ENCODE measurements at regions not wholly inside any gene's neighbourhood (a gene's known extent, or its start where the extent isn't known, plus 50 kb on each side); places are given as distances from the start of the nearest gene placed in this dataset.

DNA sequence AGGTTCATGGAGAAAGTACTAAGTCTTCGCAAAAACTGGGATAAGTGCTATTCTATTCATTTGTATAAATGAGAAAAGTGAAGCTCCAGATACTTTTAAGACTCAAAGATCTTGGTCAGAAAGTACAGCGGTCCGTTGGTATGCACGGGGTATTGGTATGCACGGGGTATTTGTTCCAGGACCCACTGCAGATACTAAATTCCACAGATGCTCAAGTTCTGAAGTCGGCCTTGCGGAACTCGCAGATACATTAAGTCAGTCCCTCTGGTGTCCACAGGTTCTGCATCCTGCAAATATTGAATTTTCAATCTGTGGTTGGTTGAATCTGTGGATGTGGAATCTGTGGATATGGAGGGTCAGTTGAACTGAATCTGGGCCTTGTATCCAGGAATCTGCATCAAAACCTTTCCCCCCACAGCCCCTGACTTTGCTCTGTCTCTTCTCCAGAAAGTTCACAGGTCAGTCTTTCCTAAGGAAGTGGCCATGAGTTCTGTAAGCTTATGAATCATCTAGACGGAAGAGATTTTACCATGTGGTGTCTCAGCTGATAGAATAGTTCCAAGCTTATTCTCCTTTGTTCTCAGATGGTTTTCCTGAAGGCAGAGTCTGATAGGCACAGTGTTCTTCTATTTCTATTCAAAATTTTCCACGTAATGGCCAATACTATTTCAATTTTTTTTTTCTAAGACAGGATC lies 274.7 kb downstream of the NEDD1 start:
- DNase-seq = no peak

GRCh38 chr12:97182769-97183168 lies 275.7 kb downstream of the NEDD1 start:
- DNase-seq = no peak

DNA sequence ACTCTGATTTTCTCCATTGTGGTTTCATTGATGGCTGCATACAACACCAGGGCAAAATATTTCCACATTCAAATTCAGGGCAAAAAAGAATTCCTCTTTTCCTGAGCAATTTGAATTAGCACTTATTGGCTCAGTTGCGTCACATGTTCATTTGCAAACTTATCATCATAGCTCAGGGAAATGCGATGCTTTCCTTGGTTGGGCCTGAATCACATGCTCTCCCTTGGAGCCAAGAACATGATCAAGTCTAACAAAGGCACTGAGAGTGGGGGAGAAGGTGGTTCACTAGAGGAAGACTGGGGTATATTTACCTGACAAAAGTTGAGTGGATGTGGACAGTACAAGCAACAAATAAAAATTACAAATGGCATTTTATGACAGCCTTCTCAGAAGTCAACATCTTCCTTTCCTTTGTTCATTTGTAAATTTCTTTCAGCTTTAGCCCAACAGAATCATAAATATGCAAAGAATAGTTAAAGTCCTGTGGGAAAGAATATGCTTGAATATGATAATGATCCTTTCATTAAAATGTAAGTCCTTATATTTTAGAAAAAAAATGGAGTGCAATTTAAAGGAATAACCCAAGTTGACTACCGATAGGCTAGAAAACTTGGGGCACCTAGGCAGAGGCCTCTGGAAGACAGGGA lies 277.2 kb downstream of the NEDD1 start:
- DNase-seq = no peak

- DNase-seq = no peak
These were observed 277.0 kb upstream of the RMST start for GRCh38 chr12:97185567-97185966.

- no peak for DNase-seq
These were observed 268.1 kb upstream of the RMST start for GRCh38 chr12:97194546-97194945.

GRCh38 chr12:97200181-97200580 lies 262.4 kb upstream of the RMST start:
- no peak for DNase-seq

- no peak for DNase-seq
These were observed 259.2 kb upstream of the RMST start for GRCh38 chr12:97203408-97203807.

DNA sequence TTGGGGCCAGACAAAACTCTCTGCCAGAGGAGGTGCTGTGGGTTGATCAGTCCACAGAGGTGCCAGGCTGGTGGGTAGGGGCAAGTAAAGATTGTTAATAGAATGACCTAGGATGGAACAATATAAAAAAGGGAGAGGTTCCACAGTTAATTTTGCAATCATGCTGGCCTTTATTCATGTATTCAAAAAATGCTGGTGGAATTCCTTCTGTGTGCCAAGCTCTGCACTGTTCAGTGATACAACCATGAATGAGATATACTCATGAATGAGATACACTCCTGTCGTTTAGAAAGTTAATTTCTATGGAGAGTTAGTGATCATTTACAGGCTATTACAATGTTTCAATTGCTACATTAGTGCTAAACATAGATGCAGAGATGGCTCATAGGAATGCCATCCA lies 252.6 kb upstream of the RMST start:
- no peak for DNase-seq

DNA sequence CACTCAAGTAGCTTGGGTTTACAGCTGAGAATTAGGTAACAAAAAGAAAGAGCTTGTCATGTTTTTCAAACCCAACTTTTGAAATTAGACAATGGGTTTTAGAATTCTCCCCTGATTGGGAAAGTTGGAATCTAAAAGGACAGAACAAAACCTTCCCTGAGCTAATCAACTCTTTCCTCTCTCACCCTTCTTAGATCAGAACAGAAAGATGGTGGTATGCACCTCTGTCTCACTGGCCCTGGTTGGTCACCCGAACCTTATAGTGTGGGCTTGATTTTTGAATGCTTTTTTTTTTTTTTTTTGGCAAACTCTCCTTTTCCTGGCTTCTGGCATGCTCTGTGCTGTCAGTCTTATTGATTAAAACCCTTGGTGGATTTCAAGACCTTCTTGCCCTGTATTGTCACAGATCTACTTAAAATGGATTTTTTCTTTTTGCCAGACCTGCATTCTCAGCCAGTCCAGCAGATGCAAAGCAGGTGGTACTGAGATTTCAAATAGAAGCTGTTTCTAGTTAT lies 251.1 kb upstream of the RMST start:
- no peak for DNase-seq

DNA sequence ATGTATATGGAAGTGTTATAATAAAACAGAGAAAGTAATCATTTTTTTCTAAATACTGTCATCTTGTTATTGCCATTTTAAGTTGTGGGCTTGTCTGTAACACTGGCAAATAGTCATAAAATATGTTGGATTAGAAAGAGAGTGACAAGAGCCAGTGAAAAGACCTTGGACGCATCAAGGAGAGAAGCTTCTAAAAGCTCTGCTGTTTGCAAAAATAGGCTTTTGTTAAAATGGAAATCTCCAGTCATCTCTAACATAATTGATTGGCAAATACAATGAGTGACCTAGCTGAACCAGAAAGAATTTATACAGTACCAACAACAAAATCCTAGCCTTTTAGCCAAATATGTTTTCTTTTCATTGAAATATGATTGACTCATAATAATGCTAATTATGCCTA lies 245.8 kb upstream of the RMST start:
- no peak for DNase-seq

- DNase-seq = no peak
These were observed 240.2 kb upstream of the RMST start for GRCh38 chr12:97222391-97222790.

GRCh38 chr12:97223419-97223818 lies 239.2 kb upstream of the RMST start:
- no peak for DNase-seq

DNA sequence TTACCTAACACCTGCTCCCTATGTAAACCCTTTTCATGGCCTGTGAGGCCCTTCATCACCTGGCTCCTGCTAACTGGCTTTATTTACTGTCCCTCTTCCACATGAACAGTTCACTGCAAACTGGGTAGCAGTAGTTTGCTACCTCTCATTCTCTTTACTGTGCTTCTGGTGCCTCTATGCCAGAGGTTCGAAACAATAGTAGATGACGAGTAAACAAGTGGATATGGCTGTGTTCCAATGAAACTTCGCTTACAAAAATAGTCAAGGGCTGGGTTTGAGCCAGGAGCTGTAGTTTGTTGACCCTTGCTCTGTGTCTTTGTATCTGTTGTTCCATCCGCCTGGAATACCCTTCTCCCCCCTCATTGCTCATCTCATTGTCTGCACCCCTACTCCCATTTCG lies 233.6 kb upstream of the RMST start:
- no peak for DNase-seq

GRCh38 chr12:97235102-97235501 lies 227.5 kb upstream of the RMST start:
- DNase-seq = no peak

- DNase-seq = no peak
These were observed 216.2 kb upstream of the RMST start for GRCh38 chr12:97246368-97246767.

- no peak for DNase-seq
These were observed 212.1 kb upstream of the RMST start for GRCh38 chr12:97250483-97250882.

DNA sequence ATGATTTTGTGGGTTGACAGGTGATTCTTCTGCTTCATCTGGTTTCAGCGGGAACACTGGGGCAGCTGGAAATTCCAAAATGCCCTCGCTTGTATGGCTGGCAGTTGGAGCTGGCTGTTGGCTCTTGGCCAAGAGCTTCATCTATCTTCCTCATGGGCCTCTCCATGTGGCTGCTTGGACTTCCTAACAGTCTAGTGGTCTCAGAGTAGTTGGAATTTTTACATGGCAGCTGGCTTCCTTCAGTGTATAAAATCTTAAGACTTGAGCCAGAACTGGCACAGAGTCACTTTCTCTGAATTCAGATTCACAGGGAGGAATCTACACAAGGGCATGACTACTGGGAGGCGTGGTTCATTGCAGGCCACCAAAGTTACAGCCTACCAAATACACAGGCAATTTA lies 204.9 kb upstream of the RMST start:
- DNase-seq = no peak

GRCh38 chr12:97259098-97259497 lies 203.5 kb upstream of the RMST start:
- DNase-seq = no peak

DNA sequence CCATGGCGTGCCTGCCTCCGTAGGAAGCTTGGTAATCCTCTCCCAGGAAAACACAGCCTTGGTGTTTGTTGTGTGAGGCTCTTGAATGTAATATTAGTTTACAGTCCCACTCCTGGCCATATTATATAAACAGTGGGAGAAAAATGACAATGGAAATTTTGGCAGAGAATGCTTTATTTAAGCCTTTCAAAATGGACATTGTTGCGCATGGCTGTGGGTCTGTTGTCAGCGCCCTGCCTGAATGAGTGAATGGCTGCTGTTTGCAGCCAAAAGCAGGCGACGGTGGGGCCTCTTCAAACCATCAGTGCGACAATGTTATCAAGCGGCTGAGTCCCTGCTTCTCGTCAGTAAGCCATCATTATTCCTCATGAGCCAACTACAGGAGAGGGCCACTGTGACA lies 201.8 kb upstream of the RMST start:
- DNase-seq = no peak

- no peak for DNase-seq
These were observed 195.4 kb upstream of the RMST start for GRCh38 chr12:97267166-97267565.

DNA sequence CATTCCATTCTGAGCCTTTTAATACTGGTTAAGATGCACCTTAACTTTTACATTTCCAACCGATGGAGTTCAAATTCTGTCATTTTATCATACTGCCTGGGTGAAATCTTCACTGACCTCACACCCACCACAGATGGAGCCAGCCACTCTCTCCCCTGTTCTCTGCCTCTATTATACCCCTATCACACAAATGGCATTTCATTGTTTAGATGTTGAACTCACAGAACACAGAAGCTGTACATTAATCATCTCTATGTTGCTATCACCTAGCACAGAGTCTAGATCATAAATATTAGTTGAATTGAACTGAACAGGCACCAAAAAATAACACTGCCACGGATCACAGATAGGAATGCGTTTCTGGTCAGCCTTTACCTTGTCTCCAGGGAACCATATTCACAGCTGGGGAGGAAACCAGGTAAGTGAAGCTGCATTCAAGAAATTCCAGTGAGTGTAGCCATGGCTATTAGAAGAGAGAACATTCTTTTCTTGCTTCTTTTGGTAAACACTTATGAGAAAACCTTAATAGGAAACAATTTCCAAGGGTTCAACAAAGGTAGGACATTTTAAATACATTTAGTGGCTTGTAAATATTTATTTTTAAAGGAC lies 194.9 kb upstream of the RMST start:
- DNase-seq = no peak

DNA sequence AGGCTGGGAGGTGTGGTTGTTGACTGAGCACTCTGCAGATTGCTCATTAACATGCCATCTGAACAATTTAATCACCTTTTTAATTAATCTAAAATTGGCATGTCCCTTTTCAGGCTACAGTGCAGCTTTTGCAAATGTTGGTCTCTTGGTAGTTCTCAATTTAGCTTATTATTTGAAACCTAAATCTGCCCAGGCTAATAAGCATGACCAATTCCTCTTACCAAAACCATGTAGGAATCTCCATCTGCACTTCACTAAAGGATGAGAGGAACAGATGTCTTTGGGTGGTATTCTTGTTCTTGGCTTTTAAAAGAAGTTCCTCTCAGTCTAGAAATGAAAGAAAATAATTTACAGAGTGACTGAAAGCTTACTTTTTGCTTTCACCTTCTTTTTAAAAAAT lies 190.1 kb upstream of the RMST start:
- DNase-seq = no peak

DNA sequence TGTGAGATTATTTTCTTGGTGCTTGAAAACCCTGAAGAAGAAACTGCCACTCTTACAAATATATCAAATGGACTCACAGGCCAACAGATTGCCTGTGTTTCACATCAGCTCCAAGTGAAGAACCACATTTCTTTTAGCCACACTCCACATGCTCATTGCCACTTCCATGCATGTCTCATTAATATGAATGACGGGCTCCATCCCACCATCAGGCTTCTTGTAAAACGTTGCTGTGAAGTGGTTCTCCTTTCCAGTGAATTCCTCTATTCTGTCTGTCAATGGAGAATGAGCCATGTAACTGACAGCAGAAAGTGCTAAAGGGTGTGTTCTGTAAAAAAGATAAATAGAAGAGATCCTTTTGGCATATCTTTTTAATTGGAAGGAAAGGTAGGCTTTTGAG lies 188.2 kb upstream of the RMST start:
- no peak for DNase-seq

- no peak for DNase-seq
These were observed 187.3 kb upstream of the RMST start for GRCh38 chr12:97275256-97275655.
